ENCODE measurements at regions not wholly inside any gene's neighbourhood (a gene's known extent, or its start where the extent isn't known, plus 50 kb on each side); places are given as distances from the start of the nearest gene placed in this dataset.
A peak's percentile ranks its signal among the peaks of the same experiment; 100 is the strongest.

DNA sequence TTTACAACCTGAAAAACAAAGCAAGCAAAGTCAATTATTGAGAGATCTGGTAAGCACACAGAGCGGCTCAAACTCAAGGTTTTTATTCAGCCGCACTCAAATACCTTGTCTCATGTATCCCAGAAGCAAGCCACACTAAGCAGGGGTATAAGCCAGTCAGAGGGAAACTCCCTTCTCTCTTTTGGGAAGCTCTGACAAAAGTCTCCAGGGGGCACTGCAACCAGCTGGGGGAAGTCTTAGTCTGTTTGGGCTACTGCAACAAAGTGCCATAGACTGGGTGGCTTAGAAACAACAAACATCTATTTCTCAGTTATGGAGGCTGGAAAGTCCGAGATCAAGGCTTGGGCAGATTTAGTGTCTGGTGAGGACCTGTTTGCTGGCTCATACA is 246.0 kb downstream of the ENC1 start:
- H3K27me3 ChIP-seq, result no peaks in the 10 kb centered on the region
- H3F3A ChIP-seq (ENCODE audit: low read depth), result no peaks in the 10 kb centered on the region
- Mint-ChIP-seq H3K36me3 (no peaks in the 10 kb centered on the region), H3K27me3 (ENCODE audit: insufficient read depth, low read depth) (peaks cover 5% of the 10 kb centered on the region), H3K27ac (no peak overlapping the region), H3K4me1 (peaks cover 19% of the 10 kb centered on the region), H3K4me3 (no peak overlapping the region), H3K9me3 (peaks cover 5% of the 10 kb centered on the region)
- H3K27ac ChIP-seq, result no peak overlapping the region
- H3K9me3 ChIP-seq (ENCODE audit: low read depth), result no peaks in the 10 kb centered on the region
- no peaks in the 10 kb centered on the region for H3K36me3 ChIP-seq
- no peak for DNase-seq (ENCODE audit: low spot score)
- H3K4me3 ChIP-seq, result no peak overlapping the region
- H3K79me2 ChIP-seq (ENCODE audit: low read depth), result no peaks in the 10 kb centered on the region
- no peaks in the 10 kb centered on the region for H4K20me1 ChIP-seq (ENCODE audit: low read depth)
- H3K4me1 ChIP-seq, result peaks cover 11% of the 10 kb centered on the region
- no peak overlapping the region for H2AFZ ChIP-seq (replicated peaks)
- TF ChIP-seq CTCF (IDR thresholded peaks at IDR 0.05), result no peak
- H3K9ac ChIP-seq, result no peak overlapping the region
- H3K4me2 ChIP-seq, result no peak overlapping the region

- H3K4me3 Mint-ChIP-seq, result no peak overlapping the region
- H4K20me1 ChIP-seq (ENCODE audit: low read depth), result no peaks in the 10 kb centered on the region
- no peak for DNase-seq (ENCODE audit: low spot score)
- H3K79me2 ChIP-seq (ENCODE audit: low read depth), result no peaks in the 10 kb centered on the region
- H3K27me3 Mint-ChIP-seq (ENCODE audit: insufficient read depth, low read depth), result peaks cover 5% of the 10 kb centered on the region
- no peak overlapping the region for H3K9ac ChIP-seq
- H3K36me3 ChIP-seq, result no peaks in the 10 kb centered on the region
- H3K4me1 Mint-ChIP-seq, result peaks cover 19% of the 10 kb centered on the region
- H3K36me3 Mint-ChIP-seq, result no peaks in the 10 kb centered on the region
- H3K9me3 ChIP-seq (ENCODE audit: low read depth), result no peaks in the 10 kb centered on the region
- no peak overlapping the region for H3K4me2 ChIP-seq
- H3K4me3 ChIP-seq, result no peak overlapping the region
- H3F3A ChIP-seq (ENCODE audit: low read depth), result no peaks in the 10 kb centered on the region
- no peak overlapping the region for H2AFZ ChIP-seq (replicated peaks)
- TF ChIP-seq EZH2 (IDR thresholded peaks at IDR 0.05) (no peak), EZH2phosphoT487 (IDR thresholded peaks at IDR 0.05) (no peak), CTCF (IDR thresholded peaks at IDR 0.05) (no peak)
- H3K27ac Mint-ChIP-seq, result no peak overlapping the region
- no peak overlapping the region for H3K27ac ChIP-seq
- H3K4me1 ChIP-seq, result peaks cover 11% of the 10 kb centered on the region
- peaks cover 2% of the 10 kb centered on the region for H3K9me3 Mint-ChIP-seq
- H3K27me3 ChIP-seq, result no peaks in the 10 kb centered on the region
These were observed 246.6 kb downstream of the ENC1 start for GRCh38 chr5:74393943-74394342.

- Mint-ChIP-seq H3K4me3 (no peak overlapping the region), H3K36me3 (no peaks in the 10 kb centered on the region), H3K9me3 (no peaks in the 10 kb centered on the region), H3K27ac (peak overlapping the region; percentile 71), H3K27me3 (ENCODE audit: insufficient read depth, low read depth) (peaks cover 3% of the 10 kb centered on the region), H3K4me1 (peaks cover 19% of the 10 kb centered on the region)
- Histone ChIP-seq H3K27ac (no peak overlapping the region), H3K4me1 (peaks cover 11% of the 10 kb centered on the region), H3K27me3 (no peaks in the 10 kb centered on the region), H3K79me2 (ENCODE audit: low read depth) (no peaks in the 10 kb centered on the region), H4K20me1 (ENCODE audit: low read depth) (no peaks in the 10 kb centered on the region), H3K36me3 (no peaks in the 10 kb centered on the region), H3K9ac (no peak overlapping the region), H3K9me3 (ENCODE audit: low read depth) (no peaks in the 10 kb centered on the region), H3F3A (ENCODE audit: low read depth) (no peaks in the 10 kb centered on the region), H2AFZ (replicated peaks) (peak overlapping the region; percentile 45), H3K4me2 (no peak overlapping the region), H3K4me3 (no peak overlapping the region)
- TF ChIP-seq EZH2phosphoT487 (IDR thresholded peaks at IDR 0.05) (no peak), EZH2 (IDR thresholded peaks at IDR 0.05) (no peak), CTCF (IDR thresholded peaks at IDR 0.05) (no peak)
- no peak for DNase-seq (ENCODE audit: low spot score)
These were observed 247.7 kb downstream of the ENC1 start for GRCh38 chr5:74392711-74393351.
